K562 (cell line): ENCODE measurements at regions not wholly inside any gene's neighbourhood (a gene's known extent, or its start where the extent isn't known, plus 50 kb on each side); places are given as distances from the start of the nearest gene placed in this dataset.

Source experiments
- ATAC-seq: fragments of 200-7000 bp; cut with Tn5 transposase; 3 replicates; pipeline ENCODE4 v1.9.1; 2020; ENCODE audit warnings: moderate library complexity
- BruUV-seq: library from RNA; stranded (reverse); fragments of 400-500 nt; replicated peaks from 2 replicates; lab custom pipeline; 2021; lab: Mats Ljungman, UMichigan
- CTCF ChIA-PET: fragments of 300-600 bp; formaldehyde crosslinking; extraction: SDS; loops from one replicate; lab custom pipeline; 2021; ENCODE audit warnings: low intra/inter-chr PET ratio; lab: Yijun Ruan, JAX
- POLR2A ChIA-PET: fragments of 300-600, 350-650 bp; sonication (Branson Sonifier 250); formaldehyde crosslinking; extraction: SDS; loops from one replicate; lab custom pipeline; 2021; ENCODE audit warnings: antibody characterized with exemption, inconsistent platforms; lab: Yijun Ruan, JAX
- DNase-seq, 4 experiments: peaks; one replicate each; pipeline versions ENCODE4 v3.0.0 to v3.0.0-alpha.2; 2011 to 2018; ENCODE audit warnings: low spot score in 3 of 4, mixed read lengths in 3 of 4; ENCODE audit errors: extremely low read depth in 1 of 4
- FAIRE-seq: peaks from 2 replicates; lab custom pipeline; 2011; peaks lifted over from hg19 to GRCh38; lab: Jason Lieb, UNC
- H2AFZ ChIP-seq: 2 replicates; pipeline ENCODE4 v1.6.0; 2011; ENCODE audit warnings: low read depth, low read length, control low read depth, inconsistent platforms
- H3K27ac ChIP-seq: fragments of 200-600 bp; 3 replicates; pipeline ENCODE4 v1.8.0; 2011; ENCODE audit warnings: low read depth, mild to moderate bottlenecking, control low read depth, inconsistent platforms, low read length, moderate library complexity, mixed read lengths; ENCODE audit errors: extremely low read depth
- H3K27me3 ChIP-seq, 2 experiments: fragments of 300-600 bp in 1 of 2; 2 replicates in 1 of 2; 3 replicates in 1 of 2; pipeline versions ENCODE4 v1.6.0 to v1.8.0; 2011; ENCODE audit warnings: inconsistent platforms in 2 of 2, low read length in 2 of 2, mild to moderate bottlenecking in 1 of 2, mixed read lengths in 1 of 2, moderate library complexity in 1 of 2; ENCODE audit not compliant: control insufficient read depth in 2 of 2, insufficient read depth in 2 of 2
- H3K36me3 ChIP-seq: fragments of 300-600 bp; 3 replicates; pipeline ENCODE4 v1.8.0; 2011; ENCODE audit warnings: mild to moderate bottlenecking, low read length, inconsistent platforms; ENCODE audit not compliant: control insufficient read depth, insufficient read depth
- H3K4me1 ChIP-seq, 2 experiments: fragments of 200-600 bp in 1 of 2; replicated peaks in 1 of 2; 2 replicates in 1 of 2; 3 replicates in 1 of 2; pipeline versions ENCODE4 v1.5.1 to v1.8.0; 2011; ENCODE audit warnings: inconsistent platforms in 2 of 2, low read length in 2 of 2, mild to moderate bottlenecking in 1 of 2, mixed read lengths in 1 of 2, moderate library complexity in 1 of 2; ENCODE audit not compliant: control insufficient read depth in 2 of 2, insufficient read depth in 2 of 2
- H3K4me2 ChIP-seq: 2 replicates; pipeline ENCODE4 v1.6.1; 2011; ENCODE audit warnings: low read length, control low read depth, inconsistent platforms, mixed read lengths; ENCODE audit not compliant: insufficient read depth
- H3K4me3 ChIP-seq: fragments of 200-600 bp; sonication (generic), shearing (Covaris generic); 2 replicates; pipeline ENCODE4 v1.5.1; 2016; ENCODE audit warnings: control low read depth, inconsistent platforms
- H3K79me2 ChIP-seq: fragments of 200-600 bp; 3 replicates; pipeline ENCODE4 v1.8.0; 2011; ENCODE audit warnings: low read length, inconsistent platforms; ENCODE audit not compliant: control insufficient read depth, insufficient read depth
- H3K9ac ChIP-seq, 2 experiments: 2 replicates each; pipeline versions ENCODE4 v1.6.0 to v1.6.1; 2011; ENCODE audit warnings: low read depth in 2 of 2, low read length in 2 of 2, control low read depth in 1 of 2, inconsistent platforms in 1 of 2, mild to moderate bottlenecking in 1 of 2, mixed read lengths in 1 of 2; ENCODE audit not compliant: insufficient read depth in 1 of 2
- H3K9me1 ChIP-seq: one replicate; pipeline ENCODE4 v1.6.0; 2011; ENCODE audit warnings: inconsistent platforms, mild to moderate bottlenecking, low read length, moderate library complexity; ENCODE audit not compliant: control insufficient read depth, insufficient read depth
- H3K9me3 ChIP-seq: replicated peaks from 2 replicates; pipeline ENCODE4 v1.5.1; 2011; ENCODE audit warnings: low read depth, low read length, inconsistent platforms; ENCODE audit not compliant: control insufficient read depth, insufficient read depth
- H4K20me1 ChIP-seq: replicated peaks from 2 replicates; pipeline ENCODE4 v1.6.1; 2011; ENCODE audit warnings: low read length, inconsistent platforms, mixed read lengths; ENCODE audit not compliant: control insufficient read depth, insufficient read depth
- BACH1 ChIP-seq: fragments of 200-800 bp; sonication (Bioruptor generic); IDR thresholded peaks from 2 replicates; pipeline ENCODE4 v1.6.1; 2016; ENCODE audit warnings: missing genetic modification characterization, missing compliant biosample characterization
- CEBPG ChIP-seq, 3 experiments: fragments of 200-800 bp in 1 of 3; sonication (Bioruptor generic) in 1 of 3; sonication (generic) in 1 of 3; formaldehyde crosslinking in 1 of 3; IDR thresholded peaks in 2 of 3; conservative IDR thresholded peaks in 1 of 3; 2 replicates each; pipeline versions ENCODE4 v1.6.1 to v1.8.0; 2016 to 2022; ENCODE audit warnings: missing compliant biosample characterization in 2 of 3, missing genetic modification characterization in 2 of 3, mild to moderate bottlenecking in 1 of 3, missing genetic modification reagents in 1 of 3
- LARP7 ChIP-seq: fragments of 450-650 bp; IDR thresholded peaks from 2 replicates; pipeline ENCODE4 v1.6.1; 2016
- PRPF4 ChIP-seq: fragments of 200-400 bp; formaldehyde crosslinking; IDR thresholded peaks from one replicate; pipeline ENCODE4 v1.6.1; 2017; ENCODE audit warnings: low read length, low read depth, mild to moderate bottlenecking; ENCODE audit not compliant: insufficient read depth, poor library complexity, severe bottlenecking
- ZFP30 ChIP-seq: fragments of 250-450 bp; sonication (Bioruptor Pico); IDR thresholded peaks from 2 replicates; pipeline ENCODE4 v1.8.0; 2022; ENCODE audit warnings: moderate library complexity, mild to moderate bottlenecking, inconsistent platforms, borderline replicate concordance
- ZNF431 ChIP-seq: sonication (generic); formaldehyde crosslinking; IDR thresholded peaks from 2 replicates; pipeline ENCODE4 v1.8.0; 2022; ENCODE audit warnings: mild to moderate bottlenecking, missing genetic modification reagents
- ZNF780A ChIP-seq: fragments of 250-450 bp; sonication (Bioruptor Pico); IDR thresholded peaks from 2 replicates; pipeline ENCODE4 v1.5.0; 2021; ENCODE audit warnings: mild to moderate bottlenecking
- WGBS: fragments of 100-300 bp; shearing (Covaris generic); methylation state at CpG from one replicate; pipeline ENCODE4 v1.1.6; 2016; ENCODE audit warnings: low coverage, mixed read lengths; ENCODE audit not compliant: insufficient coverage; ENCODE audit errors: missing lambda C conversion rate; 5-methylcytosine and 5-hydroxymethylcytosine counted together
- in situ Hi-C: fragments of 300-500 bp; cut with MboI; formaldehyde crosslinking; loops from 4 replicates; pipeline ENCODE4 v1.15.0; 2018; ENCODE audit warnings: inconsistent platforms, mixed read lengths
- intact Hi-C: fragments of 100-400 bp; cut with micrococcal nuclease; formaldehyde crosslinking; loops from 2 replicates; pipeline ENCODE4 v1.14.2; 2022
- TF ChIP-seq, protein P1 (sequence below): IDR thresholded peaks from 2 replicates; pipeline ENCODE4 v1.6.1; 2011; ENCODE audit not compliant: insufficient read length; ENCODE audit errors: extremely low read depth

DNA sequence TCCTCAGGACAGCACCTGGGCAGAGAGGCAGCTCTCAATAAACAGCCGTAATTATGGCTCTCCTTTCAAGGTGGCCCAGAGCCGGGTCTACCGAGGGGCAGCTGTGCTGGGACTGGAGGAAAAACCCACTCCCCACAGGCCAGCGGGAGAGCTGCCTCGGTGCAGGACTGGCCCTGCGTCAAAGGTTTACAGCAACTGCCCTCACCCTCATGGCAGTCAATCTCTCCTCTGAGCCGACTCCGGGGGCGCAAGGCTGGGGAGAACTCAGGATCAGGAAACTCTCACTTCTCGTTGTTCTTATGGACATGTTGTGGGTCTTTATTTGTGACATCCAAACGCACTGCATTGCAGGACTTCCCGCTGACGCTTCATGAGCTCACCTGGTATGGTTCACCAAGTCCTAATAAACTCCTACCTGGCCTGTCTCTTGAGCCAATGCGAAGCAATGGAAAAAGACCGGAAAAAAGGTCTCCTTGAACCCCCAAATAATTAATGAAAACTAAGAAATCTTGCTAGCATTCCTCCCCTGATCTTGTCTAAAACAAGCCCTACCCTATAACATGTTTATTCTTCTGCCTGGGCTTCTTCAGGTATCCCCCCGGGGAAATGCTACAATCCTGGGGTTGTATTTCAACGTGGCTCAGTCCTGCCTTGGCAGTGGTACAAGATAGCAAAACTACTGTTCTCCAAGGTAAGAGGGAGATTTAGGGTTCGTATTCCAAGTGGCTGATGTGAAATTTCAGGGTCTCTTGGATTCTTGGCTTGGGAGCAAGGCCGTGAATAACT is 50.1 kb upstream of the CDKN2AIP start:
- POLR2A ChIA-PET, result interaction anchor here (0.6 kb wide), 1 partner anchor 108 kb away, joined by 3 read pairs; no protein-coding TSS in a partner anchor
- peak overlapping the region; percentile 8; the same call in 2 of the 3 replicates for H3K27ac ChIP-seq
- peak; percentile 58 for FAIRE-seq
- no peaks in the 10 kb centered on the region for H3K36me3 ChIP-seq
- no peaks in the 10 kb centered on the region for H4K20me1 ChIP-seq
- 78% methylated on average over 17 of the region's 19 CpGs for WGBS
- H3K79me2 ChIP-seq, result no peaks in the 10 kb centered on the region
- peak overlapping the region in 1 of 2 experiments; percentile 23; a peak in 1 of 4 replicates for H3K9ac ChIP-seq
- H3K27me3 ChIP-seq, result no peaks in the 10 kb centered on the region
- DNase-seq, result no peak
- in situ Hi-C loops, result no loop called here
- H2AFZ ChIP-seq, result peak overlapping the region; percentile 71
- CTCF ChIA-PET, result no interaction called here
- no peak overlapping the region for H3K4me3 ChIP-seq
- intact Hi-C loops, result no loop called here
- TF ChIP-seq ZFP30 (CRISPR knock-in tag) (no peak), ZNF431 (CRISPR knock-in tag) (no peak), LARP7 (no peak), ZNF780A (CRISPR knock-in tag) (no peak), CEBPG (CRISPR knock-in tag; IDR thresholded peaks at IDR 0.05) (no peak), CEBPG (tag; conservative IDR thresholded peaks at IDR 0.05 in 1 of 2, IDR thresholded peaks at IDR 0.05 in 1 of 2) (no peak), PRPF4 (no peak), BACH1 (tag) (no peak)
- TF ChIP-seq, protein P1, sequence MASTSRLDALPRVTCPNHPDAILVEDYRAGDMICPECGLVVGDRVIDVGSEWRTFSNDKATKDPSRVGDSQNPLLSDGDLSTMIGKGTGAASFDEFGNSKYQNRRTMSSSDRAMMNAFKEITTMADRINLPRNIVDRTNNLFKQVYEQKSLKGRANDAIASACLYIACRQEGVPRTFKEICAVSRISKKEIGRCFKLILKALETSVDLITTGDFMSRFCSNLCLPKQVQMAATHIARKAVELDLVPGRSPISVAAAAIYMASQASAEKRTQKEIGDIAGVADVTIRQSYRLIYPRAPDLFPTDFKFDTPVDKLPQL, result no peak
- H3K4me1 ChIP-seq, result peaks cover 37 to 47% of the 10 kb centered on the region in 2 experiments
- H3K9me3 ChIP-seq, result no peaks in the 10 kb centered on the region
- ATAC-seq, result no peak
- no peak overlapping the region for H3K4me2 ChIP-seq
- no peaks in the 10 kb centered on the region for H3K9me1 ChIP-seq
- no TSS peak for BruUV-seq
